VCaP (cell line): ENCODE measurements at regions not wholly inside any gene's neighbourhood (a gene's known extent, or its start where the extent isn't known, plus 50 kb on each side); places are given as distances from the start of the nearest gene placed in this dataset.

ENCODE experiments used
- H3K27ac ChIP-seq: fragments of 450-650 bp; 2 replicates; pipeline ENCODE4 v1.5.1; 2017
- CTCF ChIP-seq: fragments of 450-650 bp; conservative IDR thresholded peaks from 2 replicates; pipeline ENCODE4 v1.5.1; 2017; ENCODE audit warnings: mild to moderate bottlenecking, moderate library complexity

DNA sequence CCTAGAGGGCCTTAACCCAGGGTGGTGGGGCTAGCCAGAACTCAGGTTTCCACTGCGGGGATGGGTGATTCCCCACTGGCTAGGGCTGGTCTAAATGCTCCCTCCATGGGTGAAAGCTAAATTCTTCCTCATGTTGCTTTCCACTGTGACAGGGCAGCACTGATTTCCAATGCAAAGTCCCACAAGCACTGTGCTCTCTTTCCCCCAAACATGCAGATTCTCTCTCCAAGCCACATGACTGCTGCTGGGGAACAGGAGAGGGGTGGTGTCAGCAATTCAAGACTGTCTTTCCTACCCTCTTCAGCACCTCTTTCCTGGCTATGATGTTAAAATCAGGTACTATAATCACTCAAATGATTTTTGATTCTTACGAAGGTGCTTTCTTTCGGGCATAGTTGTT lies 215.5 kb downstream of the RWDD3 start:
- no peak overlapping the region for H3K27ac ChIP-seq
- TF ChIP-seq CTCF = no peak

DNA sequence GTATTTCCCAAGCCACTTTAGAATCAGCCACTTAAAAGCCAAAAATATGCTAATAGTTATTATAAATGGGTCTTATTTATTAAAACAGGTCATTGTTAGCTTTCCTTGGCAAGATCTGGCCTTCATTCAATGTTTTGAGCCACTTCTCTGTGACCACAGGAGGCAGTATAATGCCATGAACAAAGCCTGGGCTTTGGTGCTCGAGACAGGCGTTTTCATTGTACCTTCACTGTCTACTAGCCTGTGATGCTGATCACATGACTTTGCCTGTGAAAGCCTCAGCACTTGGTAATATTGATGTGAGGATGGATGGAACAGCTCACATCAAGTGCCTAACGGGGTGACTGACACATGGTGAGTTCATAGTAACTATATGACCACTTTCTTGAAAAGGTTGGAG lies 217.0 kb downstream of the RWDD3 start:
- no peak overlapping the region for H3K27ac ChIP-seq
- TF ChIP-seq CTCF = no peak

DNA sequence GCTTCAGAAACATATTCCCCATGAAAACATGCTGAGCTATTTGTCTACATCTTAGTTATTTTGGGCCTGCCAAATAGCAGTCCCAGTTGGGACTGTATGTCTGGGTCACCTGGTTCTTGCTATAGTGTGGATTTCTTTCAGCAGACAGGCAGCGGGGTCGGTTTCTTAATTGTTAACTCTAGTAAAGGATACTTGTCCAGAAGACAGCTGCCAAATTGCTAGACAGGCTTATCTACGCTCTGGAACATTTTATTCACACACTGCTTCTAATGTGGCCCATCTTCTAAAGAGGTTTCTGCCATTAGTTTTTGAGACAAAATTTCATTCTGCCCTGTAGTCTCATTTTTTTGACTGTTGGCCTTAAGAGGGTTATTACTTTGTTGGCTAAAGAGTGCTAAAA lies 217.9 kb downstream of the RWDD3 start:
- TF ChIP-seq CTCF = no peak
- no peak overlapping the region for H3K27ac ChIP-seq

DNA sequence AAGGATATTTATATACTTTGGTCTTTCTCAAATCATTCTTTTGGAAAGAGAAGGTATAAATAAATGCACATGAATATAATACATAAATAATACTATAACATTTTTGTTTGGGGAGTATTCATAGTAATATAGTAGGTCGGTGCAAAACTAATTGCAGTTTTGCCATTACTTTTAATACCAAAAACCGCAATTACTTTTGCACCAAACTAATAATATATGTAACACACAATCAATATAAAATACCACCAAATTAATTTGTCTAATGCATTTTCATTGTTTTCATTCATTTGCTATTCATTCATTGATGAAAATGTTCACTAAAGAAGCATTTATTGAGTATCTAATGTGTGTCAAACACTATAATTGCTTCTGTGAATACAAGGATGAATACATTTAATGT lies 219.0 kb downstream of the RWDD3 start:
- H3K27ac ChIP-seq = no peak overlapping the region
- TF ChIP-seq CTCF = no peak

- peak; percentile 83 for TF ChIP-seq CTCF
- H3K27ac ChIP-seq = no peak overlapping the region
Measured at GRCh38 chr1:95467036-95467435, 233.0 kb downstream of the RWDD3 start.

GRCh38 chr1:95475686-95476457 lies 241.9 kb downstream of the RWDD3 start:
- TF ChIP-seq CTCF = no peak
- no peak overlapping the region for H3K27ac ChIP-seq

- TF ChIP-seq CTCF = no peak
- H3K27ac ChIP-seq = no peak overlapping the region
Measured at GRCh38 chr1:95496307-95496706, 262.3 kb downstream of the RWDD3 start.
